ENCODE measurements at regions not wholly inside any gene's neighbourhood (a gene's known extent, or its start where the extent isn't known, plus 50 kb on each side); places are given as distances from the start of the nearest gene placed in this dataset.

DNA sequence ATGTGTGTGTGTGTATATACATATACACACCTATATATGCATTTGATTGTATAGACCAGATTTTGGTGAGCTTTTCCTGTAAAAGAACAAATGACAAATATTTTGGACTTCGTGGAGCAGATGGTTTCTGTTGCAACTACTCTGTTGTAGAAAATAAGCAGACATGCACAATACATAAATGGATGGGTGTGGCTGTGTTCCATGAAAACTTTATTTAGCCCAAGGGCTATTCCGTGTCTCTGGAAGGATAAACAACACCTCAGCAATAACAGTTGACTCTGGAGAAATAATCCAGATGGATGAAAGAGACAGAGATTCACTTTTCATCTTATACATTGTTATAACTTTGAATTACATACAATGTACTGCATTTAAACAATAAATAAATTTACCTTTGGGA, 441.4 kb downstream of the CNTN3 start:
- Mint-ChIP-seq H3K27ac (ENCODE audit: unreplicated experiment) (no peak overlapping the region), H3K27me3 (ENCODE audit: low read depth) (no peaks in the 10 kb centered on the region), H3K4me1 (no peaks in the 10 kb centered on the region), H3K9me3 (no peaks in the 10 kb centered on the region), H3K36me3 (ENCODE audit: low read depth) (no peaks in the 10 kb centered on the region), H3K4me3 (no peak overlapping the region)
- TF ChIP-seq, protein P1, sequence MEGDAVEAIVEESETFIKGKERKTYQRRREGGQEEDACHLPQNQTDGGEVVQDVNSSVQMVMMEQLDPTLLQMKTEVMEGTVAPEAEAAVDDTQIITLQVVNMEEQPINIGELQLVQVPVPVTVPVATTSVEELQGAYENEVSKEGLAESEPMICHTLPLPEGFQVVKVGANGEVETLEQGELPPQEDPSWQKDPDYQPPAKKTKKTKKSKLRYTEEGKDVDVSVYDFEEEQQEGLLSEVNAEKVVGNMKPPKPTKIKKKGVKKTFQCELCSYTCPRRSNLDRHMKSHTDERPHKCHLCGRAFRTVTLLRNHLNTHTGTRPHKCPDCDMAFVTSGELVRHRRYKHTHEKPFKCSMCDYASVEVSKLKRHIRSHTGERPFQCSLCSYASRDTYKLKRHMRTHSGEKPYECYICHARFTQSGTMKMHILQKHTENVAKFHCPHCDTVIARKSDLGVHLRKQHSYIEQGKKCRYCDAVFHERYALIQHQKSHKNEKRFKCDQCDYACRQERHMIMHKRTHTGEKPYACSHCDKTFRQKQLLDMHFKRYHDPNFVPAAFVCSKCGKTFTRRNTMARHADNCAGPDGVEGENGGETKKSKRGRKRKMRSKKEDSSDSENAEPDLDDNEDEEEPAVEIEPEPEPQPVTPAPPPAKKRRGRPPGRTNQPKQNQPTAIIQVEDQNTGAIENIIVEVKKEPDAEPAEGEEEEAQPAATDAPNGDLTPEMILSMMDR (conservative IDR thresholded peaks at IDR 0.05): no peak
- no peak for DNase-seq (ENCODE audit: low read depth, low spot score)

DNA sequence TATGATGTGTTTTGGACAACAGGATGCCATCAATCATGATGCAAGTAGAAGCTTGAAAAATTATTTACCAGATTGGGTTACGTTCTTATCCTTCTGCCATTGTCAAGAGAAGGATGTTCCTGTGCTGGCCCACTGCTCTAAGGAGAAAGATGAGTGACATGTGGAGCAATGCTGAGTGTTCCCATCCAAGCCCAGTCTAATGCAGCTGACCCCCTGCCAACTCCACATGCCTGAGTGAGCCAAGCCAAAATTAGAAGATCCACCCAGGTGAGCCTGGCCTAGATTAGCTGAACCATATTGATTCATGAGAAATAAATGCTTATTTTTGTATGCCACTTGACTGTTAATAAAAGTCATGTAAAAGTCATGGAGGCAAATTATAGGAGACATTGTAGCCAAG, 446.5 kb downstream of the CNTN3 start:
- H3K9me3 Mint-ChIP-seq: peaks cover 4% of the 10 kb centered on the region
- H3K4me3 Mint-ChIP-seq: no peak overlapping the region
- H3K4me1 Mint-ChIP-seq: no peaks in the 10 kb centered on the region
- H3K27me3 Mint-ChIP-seq (ENCODE audit: low read depth): no peaks in the 10 kb centered on the region
- TF ChIP-seq, protein P1 (conservative IDR thresholded peaks at IDR 0.05): no peak
- H3K27ac Mint-ChIP-seq (ENCODE audit: unreplicated experiment): no peak overlapping the region
- DNase-seq (ENCODE audit: low read depth, low spot score): no peak
- peaks cover 2% of the 10 kb centered on the region for H3K36me3 Mint-ChIP-seq (ENCODE audit: low read depth)

DNA sequence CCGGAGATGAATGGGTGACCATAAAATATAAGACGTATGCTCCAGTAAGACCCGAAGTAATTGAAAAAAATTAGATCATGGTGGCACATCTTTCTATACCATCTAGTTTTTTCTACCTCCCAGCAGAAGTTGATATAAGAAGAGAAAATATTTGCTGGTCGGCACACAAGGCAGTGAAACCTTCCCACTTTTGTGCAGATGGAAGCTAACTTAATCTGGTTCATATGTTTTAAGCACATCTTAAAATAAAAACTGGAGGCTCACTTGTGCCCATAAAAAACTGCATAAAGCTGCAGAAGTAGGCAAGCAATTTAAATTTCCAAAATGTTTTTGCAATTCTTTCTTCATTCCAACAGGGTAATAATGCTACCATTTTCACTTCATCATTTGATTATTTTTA, 449.2 kb downstream of the CNTN3 start:
- no peaks in the 10 kb centered on the region for H3K4me1 Mint-ChIP-seq
- H3K27me3 Mint-ChIP-seq (ENCODE audit: low read depth): no peaks in the 10 kb centered on the region
- no peak overlapping the region for H3K4me3 Mint-ChIP-seq
- no peak overlapping the region for H3K27ac Mint-ChIP-seq (ENCODE audit: unreplicated experiment)
- peaks cover 6% of the 10 kb centered on the region for H3K9me3 Mint-ChIP-seq
- no peak for DNase-seq (ENCODE audit: low read depth, low spot score)
- TF ChIP-seq, protein P1 (conservative IDR thresholded peaks at IDR 0.05): no peak
- H3K36me3 Mint-ChIP-seq (ENCODE audit: low read depth): peaks cover 3% of the 10 kb centered on the region

DNA sequence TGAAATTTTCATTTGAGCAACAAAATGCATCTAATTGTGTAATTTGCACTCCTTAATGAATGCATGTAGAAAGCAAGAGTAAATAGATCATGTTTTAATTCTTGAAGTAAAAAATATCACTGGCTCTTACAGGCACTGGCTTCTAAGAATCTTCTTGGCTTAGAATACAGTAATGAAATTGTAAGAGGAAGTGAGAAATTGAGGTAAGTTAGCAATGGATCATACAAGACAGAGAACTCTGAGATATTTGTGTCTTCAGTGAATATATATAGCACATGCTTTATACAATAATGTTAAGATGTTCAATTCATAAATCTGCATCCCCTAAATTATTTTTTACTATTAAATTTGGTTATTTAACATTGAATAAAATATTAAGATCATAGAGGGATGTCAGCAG, 465.0 kb downstream of the CNTN3 start:
- Mint-ChIP-seq H3K4me1 (no peaks in the 10 kb centered on the region), H3K27me3 (ENCODE audit: low read depth) (peaks cover 2% of the 10 kb centered on the region), H3K36me3 (ENCODE audit: low read depth) (no peaks in the 10 kb centered on the region), H3K27ac (ENCODE audit: unreplicated experiment) (no peak overlapping the region), H3K4me3 (no peak overlapping the region), H3K9me3 (peaks cover 8% of the 10 kb centered on the region)
- TF ChIP-seq, protein P1 (conservative IDR thresholded peaks at IDR 0.05): no peak
- no peak for DNase-seq (ENCODE audit: low read depth, low spot score)

DNA sequence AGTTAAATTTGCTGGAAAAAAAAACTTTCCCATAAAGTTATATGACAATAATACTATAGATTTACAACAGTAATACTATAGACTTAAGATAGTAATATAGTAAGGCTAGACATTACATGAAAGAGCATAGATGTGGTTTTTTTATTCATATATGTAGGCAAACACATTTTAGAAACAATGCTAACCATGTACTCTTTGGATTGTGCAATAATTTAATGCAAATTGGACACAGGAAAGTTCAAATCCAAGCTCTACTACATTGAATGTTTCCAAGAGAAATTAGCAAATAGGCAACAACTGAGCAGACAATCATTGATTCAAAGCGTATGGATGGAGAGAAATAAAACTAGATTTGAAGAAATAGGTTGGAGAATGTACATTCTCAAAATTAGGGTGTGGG, 469.2 kb downstream of the CNTN3 start:
- Mint-ChIP-seq H3K27me3 (ENCODE audit: low read depth) (peaks cover 2% of the 10 kb centered on the region), H3K4me1 (no peaks in the 10 kb centered on the region), H3K36me3 (ENCODE audit: low read depth) (no peaks in the 10 kb centered on the region), H3K9me3 (no peaks in the 10 kb centered on the region), H3K27ac (ENCODE audit: unreplicated experiment) (no peak overlapping the region), H3K4me3 (no peak overlapping the region)
- TF ChIP-seq, protein P1 (conservative IDR thresholded peaks at IDR 0.05): no peak
- DNase-seq (ENCODE audit: low read depth, low spot score): no peak

DNA sequence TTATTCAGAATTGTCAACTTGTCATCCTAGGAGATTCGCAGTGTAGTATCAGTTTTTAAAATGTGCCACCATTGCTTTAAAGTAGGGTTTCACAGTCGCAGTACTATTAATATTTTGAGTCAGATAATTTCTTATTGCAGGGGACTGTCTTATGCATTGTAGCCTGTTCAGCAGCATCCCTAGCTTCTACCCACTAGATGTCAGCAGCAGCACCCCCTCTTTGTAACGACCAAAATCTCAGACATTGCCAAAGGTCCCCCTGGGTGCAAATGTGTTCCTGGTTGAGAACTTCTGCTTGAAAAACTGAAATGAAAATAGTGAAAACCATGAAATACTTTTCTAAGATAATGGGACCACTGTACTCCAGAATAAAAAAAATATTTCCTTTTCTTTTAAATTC, 474.8 kb downstream of the CNTN3 start:
- TF ChIP-seq, protein P1 (conservative IDR thresholded peaks at IDR 0.05): peak; percentile 18
- H3K27ac Mint-ChIP-seq (ENCODE audit: unreplicated experiment): no peak overlapping the region
- peaks cover 10% of the 10 kb centered on the region for H3K27me3 Mint-ChIP-seq (ENCODE audit: low read depth)
- H3K4me1 Mint-ChIP-seq: no peaks in the 10 kb centered on the region
- no peaks in the 10 kb centered on the region for H3K9me3 Mint-ChIP-seq
- no peak for DNase-seq (ENCODE audit: low read depth, low spot score)
- H3K4me3 Mint-ChIP-seq: no peak overlapping the region
- no peaks in the 10 kb centered on the region for H3K36me3 Mint-ChIP-seq (ENCODE audit: low read depth)
